COR-L47 (cell line): ENCODE measurements at regions not wholly inside any gene's neighbourhood (a gene's known extent, or its start where the extent isn't known, plus 50 kb on each side); places are given as distances from the start of the nearest gene placed in this dataset.
"Not testable (repeated sequence)": the region's sequence is repeated elsewhere in the genome, so short reads cannot be mapped to it uniquely, and the experiment has no call there.

ENCODE experiments used
- DNase-seq: peaks from one replicate; lab custom pipeline; 2025; lab: John Stamatoyannopoulos, UW

GRCh38 chr4:138616775-138617174, 374.6 kb upstream of the SLC7A11 start:
- no peak for DNase-seq

GRCh38 chr4:138614398-138615142, 372.4 kb upstream of the SLC7A11 start:
- DNase-seq, result no peak

DNA sequence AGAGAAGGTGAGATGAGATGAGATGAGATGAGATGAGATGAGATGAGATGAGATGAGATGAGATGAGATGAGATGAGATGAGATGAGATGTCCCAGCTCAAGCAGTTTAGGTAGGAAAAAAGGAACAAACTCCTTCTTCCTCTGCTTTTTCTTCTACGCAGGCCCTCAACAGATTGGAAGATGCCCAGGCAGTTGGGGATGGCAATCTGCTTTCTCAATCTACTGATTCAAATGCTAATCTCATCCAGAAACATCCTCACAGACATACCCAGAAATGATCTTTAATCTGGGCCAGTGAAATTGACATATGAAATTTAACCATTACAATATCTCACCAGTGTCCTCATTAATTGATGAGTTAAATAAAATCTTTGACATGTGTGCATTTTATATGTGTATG, 370.3 kb upstream of the SLC7A11 start:
- no peak for DNase-seq

DNA sequence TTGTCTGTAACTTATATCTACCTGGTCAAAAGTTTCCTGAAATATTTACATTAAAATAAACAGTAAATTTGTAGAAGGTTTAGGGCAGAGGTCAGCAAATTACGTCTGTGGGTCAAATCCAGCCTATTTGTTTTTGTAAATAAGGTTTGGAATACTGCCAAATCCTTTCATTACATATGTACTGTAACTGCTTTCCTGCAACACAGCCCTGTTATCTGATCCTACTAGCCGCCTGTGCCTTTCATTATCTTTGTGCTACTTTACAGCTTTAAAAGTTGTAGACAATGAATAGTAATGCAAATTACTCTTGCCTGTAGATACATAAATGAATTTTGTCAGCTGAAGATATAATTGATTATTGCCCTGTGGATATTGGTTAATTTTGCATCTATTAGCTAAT, 369.6 kb upstream of the SLC7A11 start:
- DNase-seq, result peak; percentile 54

DNA sequence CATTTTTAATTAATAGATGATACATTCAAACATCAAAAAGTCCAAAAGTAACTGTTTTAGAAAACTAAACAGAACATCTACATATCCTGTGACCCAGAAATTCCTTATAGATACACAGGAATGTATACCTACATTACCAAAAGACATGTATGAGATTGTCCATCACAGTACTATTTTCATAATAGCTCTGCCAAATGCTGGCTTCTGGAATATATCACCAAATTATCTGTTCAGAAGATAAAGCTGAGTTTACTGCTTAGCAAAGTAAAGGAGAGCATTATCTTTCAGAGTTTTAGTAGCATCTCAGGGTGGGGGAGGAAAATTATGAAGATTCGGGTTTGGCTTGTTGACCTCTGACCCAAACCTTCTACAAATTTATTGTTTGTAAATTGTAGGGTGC, 368.9 kb upstream of the SLC7A11 start:
- DNase-seq, result no peak

- DNase-seq, result no peak
Observed at GRCh38 chr4:138609943-138610350, 367.8 kb upstream of the SLC7A11 start.

DNA sequence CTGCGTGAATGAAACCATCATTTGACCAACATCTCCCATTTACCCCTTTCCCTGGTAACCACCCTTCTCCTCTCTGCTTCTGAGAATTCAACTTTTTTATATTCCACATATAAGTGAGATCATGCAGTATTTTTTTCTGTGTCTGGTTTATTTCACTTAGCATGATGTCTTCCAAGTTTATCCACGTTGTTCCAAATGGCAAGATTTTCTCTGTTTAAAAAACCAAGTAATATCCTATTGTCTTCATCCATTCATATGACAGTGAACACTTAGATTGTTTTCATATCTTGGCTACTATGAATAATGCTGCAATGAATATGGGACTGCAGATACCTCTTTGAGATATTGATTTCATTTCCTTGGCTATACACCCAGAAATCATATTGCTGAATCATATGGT, 362.4 kb upstream of the SLC7A11 start:
- no peak for DNase-seq

DNA sequence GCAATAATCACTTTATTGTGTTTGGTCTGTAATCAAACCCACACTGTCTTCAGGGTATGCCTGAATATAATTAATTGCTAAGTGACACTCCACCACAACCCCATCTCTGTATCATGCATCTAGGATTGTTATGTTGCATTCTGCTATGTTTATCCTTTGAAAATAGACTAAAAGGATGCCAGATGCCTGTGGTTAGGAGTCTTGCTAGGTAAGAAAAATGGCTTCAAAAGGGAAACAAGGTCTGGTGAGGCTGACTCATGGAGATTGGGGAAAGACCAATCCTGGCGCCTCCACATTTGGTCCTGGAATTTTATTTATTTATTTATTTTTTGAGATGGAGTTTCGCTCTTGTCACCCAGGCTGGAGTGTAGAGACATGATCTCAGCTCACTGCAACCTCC, 360.5 kb upstream of the SLC7A11 start:
- no peak for DNase-seq

DNA sequence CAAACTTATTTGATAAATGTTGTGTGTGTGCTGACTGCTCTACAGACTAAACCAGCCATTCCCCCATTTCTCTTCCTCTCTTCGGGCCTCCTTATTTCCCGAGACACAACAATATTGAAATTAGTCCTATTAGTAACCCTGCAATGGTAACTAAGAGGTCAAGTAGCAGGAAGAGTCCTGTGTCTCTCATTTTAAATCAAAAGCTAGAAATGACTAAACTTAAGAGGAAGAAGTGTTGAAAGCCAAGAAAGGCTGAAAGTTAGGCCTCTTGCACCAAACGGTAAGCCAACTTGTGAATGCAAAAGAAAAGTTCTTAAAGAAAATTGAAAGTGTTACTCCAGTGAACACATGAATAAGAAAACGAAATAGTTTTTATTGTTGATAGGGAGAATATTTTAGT, 357.8 kb upstream of the SLC7A11 start:
- no peak for DNase-seq

GRCh38 chr4:138598226-138598625, 356.1 kb upstream of the SLC7A11 start:
- DNase-seq, result no peak

DNA sequence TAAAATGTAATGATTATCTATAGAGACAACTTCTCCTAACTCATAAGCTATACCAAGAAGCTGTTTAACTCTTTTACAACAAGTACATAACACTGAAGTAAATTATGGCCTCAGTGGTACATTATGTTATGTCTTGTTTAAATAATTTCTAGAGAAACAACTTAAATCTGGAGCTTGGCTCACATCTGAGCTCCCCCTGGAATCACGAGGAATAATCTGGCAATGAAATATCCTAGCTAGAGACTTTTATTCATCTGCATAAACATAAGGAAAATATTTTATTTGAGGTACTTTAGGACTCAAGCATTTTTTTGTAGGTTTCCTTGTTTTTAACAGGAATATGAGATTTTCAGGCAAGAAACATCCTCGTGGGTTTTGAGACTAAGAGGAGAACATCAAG, 354.7 kb upstream of the SLC7A11 start:
- DNase-seq, result no peak

GRCh38 chr4:138595731-138596460, 353.7 kb upstream of the SLC7A11 start:
- DNase-seq, result no peak

DNA sequence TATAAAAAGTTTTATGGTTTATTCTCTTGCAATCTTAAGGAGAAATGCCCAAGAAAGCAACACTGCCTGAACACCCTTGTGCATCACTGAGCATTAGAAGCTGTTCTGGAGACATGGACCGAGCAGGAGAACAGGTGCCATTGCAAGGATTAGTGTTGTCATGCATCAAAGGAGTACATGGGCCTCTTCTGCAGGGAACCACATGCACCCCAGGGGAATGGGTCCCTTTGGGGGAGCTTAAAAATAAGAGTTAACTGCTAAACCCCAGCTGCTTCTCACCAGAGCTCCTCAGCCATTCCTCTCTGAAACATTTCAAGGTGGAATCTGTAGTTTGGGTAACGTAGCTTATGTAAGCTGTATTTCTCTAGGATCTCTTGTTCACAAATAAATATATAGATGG, 353.0 kb upstream of the SLC7A11 start:
- DNase-seq, result no peak

DNA sequence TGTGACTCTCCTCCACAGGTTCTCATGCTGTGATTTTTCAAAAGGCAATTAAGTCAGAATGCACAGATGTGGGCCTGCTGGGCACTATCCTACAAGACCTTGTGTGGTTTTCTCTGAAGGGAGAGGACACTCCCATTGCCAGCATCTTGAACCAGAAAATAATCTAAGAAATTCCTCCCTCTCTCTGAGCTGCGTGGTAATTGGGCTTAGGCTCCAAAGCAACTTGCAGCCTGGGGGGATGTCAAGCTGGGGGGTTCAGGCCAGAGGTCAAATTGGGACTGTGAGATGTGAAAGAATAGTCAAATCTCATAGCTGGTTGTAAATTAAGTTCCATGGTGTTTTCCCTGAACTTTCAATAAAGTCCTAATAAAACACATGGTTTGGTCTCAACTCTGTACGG, 350.6 kb upstream of the SLC7A11 start:
- no peak for DNase-seq

DNA sequence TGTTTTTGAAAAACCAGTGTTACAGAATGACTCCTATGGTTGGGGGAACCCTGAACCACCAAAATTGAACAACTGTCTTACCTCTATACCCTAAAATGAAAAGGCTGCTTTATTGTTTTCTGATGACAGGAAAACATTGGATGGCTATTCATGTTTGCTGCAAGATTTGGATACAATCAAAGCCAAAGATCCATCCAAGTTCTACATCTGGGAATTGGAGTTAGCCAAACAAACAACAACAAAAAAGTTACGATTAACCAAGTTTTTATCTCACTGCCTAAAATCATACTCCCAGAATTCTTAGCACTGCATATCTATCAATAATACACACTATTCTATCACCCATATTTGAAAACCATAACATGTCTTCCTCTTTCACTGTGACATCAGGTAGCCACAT, 349.7 kb upstream of the SLC7A11 start:
- no peak for DNase-seq

DNA sequence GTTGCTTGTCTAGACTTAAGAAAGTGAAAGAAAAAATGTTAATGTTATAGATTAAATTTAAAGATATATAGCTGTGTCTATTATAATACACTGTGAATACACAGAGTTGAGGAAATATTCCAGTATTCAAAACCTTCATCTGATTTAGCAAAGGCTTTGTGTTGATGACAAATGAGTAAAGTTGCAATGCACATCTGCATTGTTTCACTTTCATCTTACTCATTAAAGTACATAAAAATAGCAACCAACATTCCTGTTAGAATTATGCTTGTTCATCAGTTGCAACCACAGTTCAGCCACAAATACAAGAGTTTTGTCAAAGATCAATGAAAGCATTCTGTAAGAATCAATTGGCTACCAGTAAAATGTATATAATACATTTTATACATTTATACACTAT, 346.4 kb upstream of the SLC7A11 start:
- no peak for DNase-seq

GRCh38 chr4:138579146-138579545, 337.0 kb upstream of the SLC7A11 start:
- no peak for DNase-seq

- not testable (repeated sequence) for DNase-seq
Observed at GRCh38 chr4:138577826-138578225, 335.7 kb upstream of the SLC7A11 start.

GRCh38 chr4:138577145-138577544, 335.0 kb upstream of the SLC7A11 start:
- no peak for DNase-seq

DNA sequence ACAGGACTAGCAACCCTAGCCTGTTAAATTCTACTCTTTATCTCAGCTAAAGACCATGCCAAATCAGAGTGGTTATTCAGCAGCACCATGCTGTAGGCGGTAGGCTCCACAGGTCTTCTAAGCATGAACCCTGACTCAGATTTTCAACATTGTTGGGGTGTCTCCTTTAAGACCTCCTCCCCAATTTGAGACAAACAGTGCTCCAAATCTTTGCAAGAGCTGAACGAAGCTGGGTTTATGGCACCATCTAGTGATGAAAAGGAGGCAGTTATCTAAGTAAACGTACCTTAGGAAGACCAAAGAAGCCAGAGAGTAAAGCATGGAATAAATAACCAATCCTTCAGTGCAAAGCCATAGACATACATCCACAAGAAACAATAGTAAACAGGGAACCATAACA, 334.5 kb upstream of the SLC7A11 start:
- DNase-seq, result peak; percentile 19

DNA sequence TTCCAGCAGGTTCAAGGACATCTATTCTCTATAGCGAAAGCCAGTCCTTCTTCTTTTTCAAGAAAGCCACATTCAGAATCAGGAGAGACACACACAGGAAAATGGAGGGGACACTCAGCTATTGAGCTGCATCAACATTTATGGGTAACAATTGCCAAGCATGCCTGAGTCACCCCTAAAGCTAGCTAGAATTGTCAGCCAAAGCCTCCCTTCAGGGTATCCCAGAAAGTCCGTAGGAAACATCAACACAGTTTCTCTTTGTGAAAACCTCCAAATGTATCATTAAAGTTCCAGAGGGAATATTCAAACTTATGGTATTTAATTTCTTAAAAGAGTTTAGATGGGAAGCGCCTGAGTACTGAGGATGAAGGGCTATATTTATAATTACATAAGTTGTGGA, 331.1 kb upstream of the SLC7A11 start:
- no peak for DNase-seq

DNA sequence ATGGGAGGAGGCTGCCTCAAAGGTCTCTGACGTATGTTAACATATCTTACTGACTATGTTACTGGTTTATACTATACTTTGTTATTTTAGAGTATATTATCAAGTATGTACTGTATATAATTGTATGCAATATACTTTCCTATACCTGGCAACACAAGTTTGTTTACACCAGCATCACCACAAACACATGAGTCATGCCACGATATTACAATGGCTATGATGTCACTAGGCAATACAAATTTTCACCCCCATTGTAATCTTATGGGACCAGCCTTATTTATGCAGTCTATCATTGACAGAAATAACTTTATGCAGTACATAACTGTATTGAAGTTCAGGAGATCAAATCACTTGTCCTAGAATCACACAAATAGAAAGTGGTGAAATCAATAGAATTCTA, 329.9 kb upstream of the SLC7A11 start:
- no peak for DNase-seq

GRCh38 chr4:138567696-138568095, 325.5 kb upstream of the SLC7A11 start:
- DNase-seq, result no peak

- no peak for DNase-seq
Observed at GRCh38 chr4:138565576-138565975, 323.4 kb upstream of the SLC7A11 start.
